ENCODE measurements at regions not wholly inside any gene's neighbourhood (a gene's known extent, or its start where the extent isn't known, plus 50 kb on each side); places are given as distances from the start of the nearest gene placed in this dataset.

- DNase-seq: no peak
These were observed 339.7 kb upstream of the IRX4 start for GRCh38 chr5:2222246-2222992.

DNA sequence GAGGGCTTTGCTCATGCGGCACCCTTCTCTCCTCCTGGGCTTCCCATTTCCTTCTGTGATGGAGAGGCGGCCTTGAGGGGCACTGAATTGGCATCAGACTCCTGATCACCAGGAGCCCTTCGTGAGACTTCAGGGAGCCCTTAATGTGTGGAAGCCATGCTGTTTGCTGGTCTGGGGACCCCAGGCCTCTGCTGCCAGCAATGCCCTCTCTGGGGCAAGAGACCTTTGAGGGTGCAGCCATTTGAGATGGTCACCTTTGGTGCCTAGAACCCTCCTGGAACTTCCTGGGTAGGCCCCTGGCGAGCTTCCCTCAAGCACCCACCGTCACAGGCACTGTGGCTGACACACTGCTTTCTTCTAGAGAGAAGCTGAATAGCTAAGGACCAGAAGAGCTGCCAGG is 338.7 kb upstream of the IRX4 start:
- DNase-seq: no peak

- DNase-seq: no peak
These were observed 338.0 kb upstream of the IRX4 start for GRCh38 chr5:2220741-2221140.

DNA sequence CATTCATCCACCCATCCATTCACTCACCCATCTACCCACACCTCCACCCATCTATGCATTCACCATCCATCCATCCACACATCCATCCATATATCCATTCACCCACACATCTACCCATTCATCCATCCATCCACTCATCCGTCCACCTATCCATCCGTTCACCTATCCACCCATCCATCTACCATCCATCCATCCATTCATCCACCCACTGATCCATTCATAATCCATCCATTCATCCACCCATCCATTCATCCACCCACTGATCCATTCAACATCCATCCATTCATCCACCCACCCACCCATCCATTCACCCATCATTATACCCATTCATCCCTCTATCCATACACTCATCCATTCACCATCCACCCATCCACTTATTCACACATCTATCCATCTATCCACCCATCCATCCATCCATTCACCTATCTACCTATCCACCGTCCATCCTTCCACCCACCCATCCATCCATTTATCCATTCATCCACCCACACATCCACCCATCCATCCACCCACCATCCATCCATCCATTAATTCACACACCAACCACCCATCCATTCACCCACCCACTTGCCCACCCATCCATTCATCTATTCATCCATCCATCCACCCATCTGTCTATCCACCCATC is 336.5 kb upstream of the IRX4 start:
- DNase-seq: no peak

- DNase-seq: no peak
These were observed 334.5 kb upstream of the IRX4 start for GRCh38 chr5:2217219-2217618.

GRCh38 chr5:2214910-2215590 is 332.3 kb upstream of the IRX4 start:
- DNase-seq: no peak

- DNase-seq: no peak
These were observed 330.5 kb upstream of the IRX4 start for GRCh38 chr5:2213121-2213730.

DNA sequence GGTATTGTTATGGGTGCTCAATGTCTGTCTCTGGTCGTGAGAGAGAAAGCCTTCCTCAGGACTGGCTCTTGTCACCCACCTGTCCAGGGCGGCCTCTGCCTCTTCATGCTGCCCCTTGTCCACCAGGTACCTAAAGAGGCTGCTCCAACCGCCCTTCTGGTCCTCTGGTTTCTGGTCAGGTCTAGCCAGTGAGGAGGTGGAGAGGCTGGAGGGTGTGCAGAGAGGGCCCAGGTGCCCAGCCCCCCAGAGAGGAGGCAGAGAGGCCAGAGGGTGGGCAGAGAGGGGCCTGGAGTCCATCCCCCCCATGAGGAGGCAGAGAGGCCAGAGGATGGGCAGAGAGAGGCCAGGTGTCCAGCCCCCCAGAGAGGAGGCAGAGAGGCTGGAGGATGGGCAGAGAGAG is 329.8 kb upstream of the IRX4 start:
- no peak for DNase-seq

DNA sequence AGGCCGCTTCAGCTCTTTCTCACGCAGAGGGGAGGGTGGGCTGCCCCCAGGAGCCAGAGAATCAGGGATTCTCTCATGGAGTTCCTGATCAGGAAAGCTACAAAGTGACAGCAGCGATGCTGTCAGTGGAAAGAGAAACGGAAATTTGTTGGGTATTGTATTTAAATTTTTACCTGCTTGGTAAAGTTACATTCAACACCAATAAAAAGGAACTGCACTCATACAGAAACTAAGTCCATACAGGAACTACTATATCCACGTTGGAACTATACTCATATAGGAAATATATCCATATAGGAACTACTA is 325.5 kb upstream of the IRX4 start:
- DNase-seq: no peak

DNA sequence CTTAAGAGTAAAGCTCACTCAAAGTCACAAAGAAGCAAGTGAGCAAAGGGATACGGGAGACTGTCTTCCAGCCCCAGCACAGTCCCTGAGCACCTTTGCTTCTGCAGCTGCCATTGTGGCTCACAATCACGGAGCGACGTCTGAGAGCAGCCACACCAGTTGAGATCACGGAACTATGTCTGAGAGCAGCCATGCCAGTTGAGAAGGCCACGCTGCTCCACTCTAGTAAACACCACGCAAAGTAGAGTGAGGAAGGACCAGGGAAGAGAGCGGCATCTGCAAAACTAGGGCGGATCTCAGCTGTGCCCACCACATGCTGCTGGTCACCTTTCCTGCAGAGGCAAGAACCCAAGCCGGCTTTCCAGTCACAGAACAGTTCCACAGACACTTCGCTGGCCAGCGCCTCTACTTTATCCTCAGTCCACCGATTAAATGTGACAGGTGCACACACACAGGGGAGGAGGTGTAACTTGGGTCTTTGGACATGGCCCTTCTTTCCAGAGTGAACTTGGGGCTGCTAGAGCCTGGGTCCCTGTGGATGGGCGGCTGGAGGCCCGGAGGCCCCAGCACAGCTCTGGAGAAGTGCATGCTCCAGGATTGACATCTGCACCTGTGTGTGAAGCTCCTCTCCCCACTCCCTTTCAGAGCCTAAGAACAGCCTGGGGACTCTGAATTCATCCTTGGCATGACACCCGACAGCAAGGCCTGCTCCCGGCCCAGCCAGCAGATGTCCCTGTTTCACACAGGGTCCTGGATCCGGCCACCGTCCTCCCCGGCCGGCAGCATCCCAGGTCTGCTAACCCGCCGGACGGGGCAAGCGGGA is 324.9 kb upstream of the IRX4 start:
- no peak for DNase-seq

DNA sequence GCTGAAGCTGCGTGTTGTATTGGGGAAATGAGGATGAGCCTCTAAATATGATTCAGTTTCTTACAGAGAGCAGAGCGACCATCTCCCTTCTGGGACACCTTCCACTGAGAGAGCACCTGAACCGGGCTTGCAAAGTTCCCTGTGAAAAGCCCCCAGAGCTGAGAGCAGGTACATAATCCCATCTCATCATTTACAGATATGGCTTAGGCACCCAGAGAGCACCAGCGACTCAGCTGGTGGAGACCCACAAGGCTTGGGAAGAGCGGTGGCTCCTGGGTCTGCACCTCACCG is 324.3 kb upstream of the IRX4 start:
- DNase-seq: no peak

DNA sequence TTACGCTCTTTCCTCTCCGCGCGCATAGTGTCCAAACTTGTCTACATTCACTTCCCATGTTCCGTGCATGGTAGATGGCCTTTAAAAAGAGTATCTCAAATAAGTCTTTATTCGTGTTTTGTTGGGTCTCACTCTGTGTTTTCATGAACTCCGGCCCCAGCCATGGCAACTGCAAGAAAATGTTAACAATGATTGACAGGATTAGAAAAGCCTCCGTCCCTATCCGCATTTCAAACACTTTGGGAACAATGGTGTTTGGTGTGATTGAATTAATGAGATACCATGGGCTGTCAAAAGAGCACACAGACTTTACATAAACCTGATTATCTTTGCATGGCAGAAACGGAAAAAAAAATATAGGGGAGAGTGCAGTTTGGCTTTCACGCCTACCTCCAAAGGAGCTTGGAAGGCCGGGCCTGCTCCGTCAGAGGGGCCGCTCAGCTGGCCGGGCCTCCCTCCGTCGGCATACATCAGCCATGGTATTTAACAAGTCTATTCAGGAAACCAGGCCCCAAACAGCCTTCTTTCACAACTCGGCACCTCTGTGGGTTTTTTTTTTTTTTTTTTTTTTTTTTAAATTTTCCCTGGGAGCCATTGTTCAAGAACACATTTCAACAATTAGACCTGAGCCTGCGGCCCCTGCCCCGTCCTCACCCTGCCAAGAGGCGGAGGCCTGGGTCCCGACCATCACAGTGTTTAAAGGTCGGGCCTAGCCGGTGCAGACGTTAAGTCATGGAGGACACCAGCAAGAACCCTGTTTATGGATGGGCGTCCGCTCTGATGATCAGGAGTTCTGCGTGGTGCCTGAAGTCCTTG is 323.8 kb upstream of the IRX4 start:
- no peak for DNase-seq

- no peak for DNase-seq
These were observed 323.0 kb upstream of the IRX4 start for GRCh38 chr5:2205596-2206226.

DNA sequence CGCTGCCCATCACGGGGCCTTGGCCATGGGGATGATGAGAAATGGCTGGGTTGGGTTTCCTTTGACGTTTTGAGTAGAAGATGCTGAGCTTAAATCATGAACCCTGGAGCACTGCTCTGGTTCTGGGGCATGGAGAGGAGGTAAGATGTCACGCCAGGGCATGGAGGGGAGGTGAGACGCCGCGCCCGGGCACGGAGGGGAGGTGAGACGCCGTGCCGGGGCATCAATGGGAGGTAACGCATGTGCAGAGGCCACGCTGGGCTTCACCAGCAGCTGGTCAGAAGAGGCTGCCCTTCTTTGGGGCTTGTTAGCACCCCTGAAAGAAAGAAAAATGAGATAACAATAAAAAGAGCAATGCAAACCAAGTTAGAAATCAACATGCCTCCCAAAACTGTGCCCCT is 322.5 kb upstream of the IRX4 start:
- no peak for DNase-seq

- DNase-seq: no peak
These were observed 321.9 kb upstream of the IRX4 start for GRCh38 chr5:2204366-2205184.

DNA sequence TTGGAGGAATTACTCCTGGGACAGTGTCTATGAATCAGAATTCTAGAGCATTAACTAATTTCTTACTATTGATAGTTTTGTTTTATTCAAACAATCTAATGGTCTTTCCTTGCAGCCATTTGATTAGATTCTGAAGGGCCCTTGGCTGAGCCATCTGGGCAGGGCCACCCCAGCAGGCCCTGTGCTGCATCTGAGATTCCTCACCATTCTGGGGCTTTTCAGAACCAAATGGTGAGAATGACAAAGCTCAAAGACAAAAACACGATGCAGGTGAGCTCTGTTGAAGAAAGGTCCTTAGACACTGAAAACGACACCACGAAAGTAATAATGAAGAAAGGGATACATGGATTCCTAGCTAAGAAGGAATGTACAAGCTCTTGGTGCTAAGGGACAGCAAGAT is 321.0 kb upstream of the IRX4 start:
- DNase-seq: no peak

DNA sequence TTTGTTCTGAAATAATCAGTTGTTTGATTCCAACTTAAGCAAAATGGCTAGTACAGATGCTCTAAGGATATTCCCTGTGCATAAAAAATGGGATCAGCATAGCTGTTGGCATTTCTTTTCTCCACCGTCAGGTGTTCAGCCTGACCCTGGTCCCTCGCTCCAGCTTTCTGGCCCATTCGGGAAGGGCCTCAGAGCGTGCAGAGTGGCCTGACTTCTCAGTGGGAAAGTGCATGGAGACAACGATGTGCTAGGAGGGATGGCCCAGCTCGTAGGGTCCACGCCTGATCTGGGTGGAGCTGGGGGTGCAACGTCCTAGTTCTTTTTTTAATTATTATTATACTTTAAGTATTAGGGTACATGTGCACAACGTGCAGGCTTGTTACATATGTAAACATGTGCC is 319.1 kb upstream of the IRX4 start:
- DNase-seq: no peak

DNA sequence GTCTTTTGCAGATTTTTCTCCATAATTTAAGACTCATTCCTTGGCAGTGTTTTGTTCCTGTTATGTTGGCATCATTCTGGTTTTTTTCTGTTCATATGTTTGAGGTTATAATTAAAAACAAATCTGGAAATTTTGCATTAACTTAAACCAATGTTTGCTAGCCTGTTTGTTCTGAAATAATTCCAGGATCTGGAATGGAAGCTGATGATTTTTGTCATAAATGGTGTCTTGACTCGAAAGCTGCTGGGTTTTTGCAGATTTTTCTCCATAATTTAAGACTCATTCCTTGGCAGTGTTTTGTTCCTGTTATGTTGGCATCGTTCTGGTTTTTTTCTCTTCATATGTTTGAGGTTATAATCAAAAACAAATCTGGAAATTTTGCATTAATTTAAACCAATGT is 318.7 kb upstream of the IRX4 start:
- DNase-seq: no peak

- no peak for DNase-seq
These were observed 318.3 kb upstream of the IRX4 start for GRCh38 chr5:2201011-2201410.

GRCh38 chr5:2200261-2200950 is 317.7 kb upstream of the IRX4 start:
- no peak for DNase-seq

- no peak for DNase-seq
These were observed 317.0 kb upstream of the IRX4 start for GRCh38 chr5:2199697-2200096.

All from CD4-positive, alpha-beta T cell treated with Interferon gamma for 1 hour (primary cell).